H9 (cell line): ENCODE measurements at regions not wholly inside any gene's neighbourhood (a gene's known extent, or its start where the extent isn't known, plus 50 kb on each side); places are given as distances from the start of the nearest gene placed in this dataset.

ENCODE experiments used
- DNase-seq: peaks from one replicate; pipeline ENCODE4 v3.0.0-alpha.2; 2017
- H2AFZ ChIP-seq: one replicate; pipeline ENCODE4 v1.6.1; 2013; ENCODE audit warnings: mild to moderate bottlenecking, low read length, control low read depth, moderate library complexity
- H2AK5ac ChIP-seq: 2 replicates; pipeline ENCODE4 v1.6.1; 2013; ENCODE audit warnings: low read length, control low read depth, mixed read lengths; ENCODE audit not compliant: insufficient read length
- H2BK120ac ChIP-seq: one replicate; pipeline ENCODE4 v1.6.1; 2013; ENCODE audit warnings: low read depth, mild to moderate bottlenecking, low read length, control low read depth, inconsistent platforms; ENCODE audit not compliant: poor library complexity, severe bottlenecking
- H2BK12ac ChIP-seq: 2 replicates; pipeline ENCODE4 v1.6.1; 2013; ENCODE audit warnings: low read length, control low read depth, mixed read lengths, low read depth; ENCODE audit not compliant: insufficient read length
- H2BK15ac ChIP-seq: 2 replicates; pipeline ENCODE4 v1.6.1; 2013; ENCODE audit warnings: low read depth, low read length, control low read depth
- H2BK20ac ChIP-seq: one replicate; pipeline ENCODE4 v1.6.1; 2013; ENCODE audit warnings: low read depth, mild to moderate bottlenecking, low read length, control low read depth, inconsistent platforms; ENCODE audit not compliant: poor library complexity, severe bottlenecking
- H2BK5ac ChIP-seq: 2 replicates; pipeline ENCODE4 v1.6.1; 2013; ENCODE audit warnings: low read length, control low read depth, mixed read lengths; ENCODE audit not compliant: insufficient read length
- H3K14ac ChIP-seq: 2 replicates; pipeline ENCODE4 v1.6.1; 2013; ENCODE audit warnings: low read length, control low read depth; ENCODE audit not compliant: insufficient read depth
- H3K18ac ChIP-seq: 2 replicates; pipeline ENCODE4 v1.6.1; 2013; ENCODE audit warnings: low read depth, mild to moderate bottlenecking, mixed read lengths, low read length, control low read depth; ENCODE audit not compliant: insufficient read length
- H3K23ac ChIP-seq: 2 replicates; pipeline ENCODE4 v1.6.1; 2013; ENCODE audit warnings: low read length, control low read depth, mixed read lengths, low read depth; ENCODE audit not compliant: insufficient read length
- H3K23me2 ChIP-seq: 2 replicates; pipeline ENCODE4 v1.6.1; 2013; ENCODE audit warnings: low read depth, mild to moderate bottlenecking, mixed read lengths, low read length, control low read depth; ENCODE audit not compliant: insufficient read length, poor library complexity, severe bottlenecking
- H3K27ac ChIP-seq: 2 replicates; pipeline ENCODE4 v1.5.1; 2013; ENCODE audit warnings: low read length, control low read depth, mixed read lengths, low read depth; ENCODE audit not compliant: insufficient read length
- H3K27me3 ChIP-seq: 2 replicates; pipeline ENCODE4 v1.6.1; 2013; ENCODE audit warnings: low read length, control low read depth, inconsistent platforms; ENCODE audit not compliant: insufficient read depth
- H3K4ac ChIP-seq: 2 replicates; pipeline ENCODE4 v1.6.1; 2013; ENCODE audit warnings: low read depth, mild to moderate bottlenecking, control low read depth, inconsistent platforms, low read length, moderate library complexity
- H3K4me1 ChIP-seq: 2 replicates; pipeline ENCODE4 v1.6.1; 2013; ENCODE audit warnings: low read length, control low read depth, inconsistent platforms; ENCODE audit not compliant: insufficient read depth
- H3K4me2 ChIP-seq: 2 replicates; pipeline ENCODE4 v1.6.1; 2013; ENCODE audit warnings: low read length, control low read depth, mixed read lengths; ENCODE audit not compliant: insufficient read length, insufficient read depth
- H3K56ac ChIP-seq: 2 replicates; pipeline ENCODE4 v1.6.1; 2013; ENCODE audit warnings: low read depth, mild to moderate bottlenecking, mixed read lengths, low read length, control low read depth; ENCODE audit not compliant: insufficient read length
- H3K79me1 ChIP-seq: 2 replicates; pipeline ENCODE4 v1.6.1; 2013; ENCODE audit warnings: low read depth, mild to moderate bottlenecking, moderate library complexity, low read length, control low read depth, inconsistent platforms; ENCODE audit not compliant: insufficient read depth, poor library complexity, severe bottlenecking
- H3K79me2 ChIP-seq: 2 replicates; pipeline ENCODE4 v1.6.1; 2013; ENCODE audit warnings: low read length, control low read depth, inconsistent platforms; ENCODE audit not compliant: insufficient read depth
- H3K9ac ChIP-seq: 2 replicates; pipeline ENCODE4 v1.6.1; 2013; ENCODE audit warnings: low read length, control low read depth, mixed read lengths; ENCODE audit not compliant: insufficient read length; ENCODE audit errors: extremely low read depth
- H3K9me3 ChIP-seq: one replicate; pipeline ENCODE4 v1.6.1; 2013; ENCODE audit warnings: low read depth, low read length, inconsistent platforms; ENCODE audit not compliant: control insufficient read depth
- H3T11ph ChIP-seq: one replicate; pipeline ENCODE4 v1.6.1; 2013; ENCODE audit warnings: mild to moderate bottlenecking, low read length, control low read depth, inconsistent platforms
- H4K20me1 ChIP-seq: one replicate; pipeline ENCODE4 v1.6.1; 2013; ENCODE audit not compliant: control insufficient read depth, insufficient read length, insufficient read depth
- H4K5ac ChIP-seq: 2 replicates; pipeline ENCODE4 v1.6.1; 2013; ENCODE audit warnings: low read depth, mild to moderate bottlenecking, mixed read lengths, low read length, control low read depth; ENCODE audit not compliant: insufficient read length
- H4K8ac ChIP-seq: replicated peaks from 2 replicates; pipeline ENCODE4 v1.6.1; 2013; ENCODE audit warnings: low read length, control low read depth, mixed read lengths, low read depth; ENCODE audit not compliant: insufficient read length
- H4K91ac ChIP-seq: 2 replicates; pipeline ENCODE4 v1.6.1; 2013; ENCODE audit warnings: low read depth, mild to moderate bottlenecking, moderate library complexity, mixed read lengths, low read length, control low read depth; ENCODE audit not compliant: insufficient read length
- H3K27ac Mint-ChIP-seq, 3 experiments: 2 replicates in 2 of 3; 3 replicates in 1 of 3; pipeline ENCODE4 v1.8.0; 2020 to 2021; ENCODE audit warnings: mixed read lengths in 3 of 3, mild to moderate bottlenecking in 1 of 3, moderate library complexity in 1 of 3
- H3K27me3 Mint-ChIP-seq: 2 replicates; pipeline ENCODE4 v1.8.0; 2021; ENCODE audit warnings: low read depth, mild to moderate bottlenecking, moderate library complexity, mixed read lengths
- H3K36me3 Mint-ChIP-seq, 3 experiments: 2 replicates in 2 of 3; 3 replicates in 1 of 3; pipeline ENCODE4 v1.8.0; 2020 to 2021; ENCODE audit warnings: low read depth in 3 of 3, mixed read lengths in 3 of 3; ENCODE audit not compliant: insufficient read depth in 1 of 3
- H3K4me1 Mint-ChIP-seq, 2 experiments: 2 replicates each; pipeline ENCODE4 v1.8.0; 2020; ENCODE audit warnings: mixed read lengths in 2 of 2
- H3K4me3 Mint-ChIP-seq, 2 experiments: 2 replicates in 1 of 2; 3 replicates in 1 of 2; pipeline ENCODE4 v1.8.0; 2020 to 2021; ENCODE audit warnings: mild to moderate bottlenecking in 2 of 2, mixed read lengths in 2 of 2, moderate library complexity in 1 of 2
- H3K9me3 Mint-ChIP-seq, 2 experiments: 2 replicates in 1 of 2; 3 replicates in 1 of 2; pipeline ENCODE4 v1.8.0; 2020; ENCODE audit warnings: mild to moderate bottlenecking in 2 of 2, mixed read lengths in 2 of 2, moderate library complexity in 1 of 2
- CTCF ChIP-seq: fragments of 200-600 bp; sonication (generic); conservative IDR thresholded peaks from 3 replicates; pipeline ENCODE4 v1.8.0; 2021; ENCODE audit warnings: antibody characterized with exemption, mild to moderate bottlenecking
- WGBS: extraction: QIAGEN DNeasy Blood & Tissue Kit; methylation state at CpG from one replicate; pipeline ENCODE4 v1.1.7; 2013; ENCODE audit warnings: missing lambda C conversion rate, low lambda C conversion rate, mixed read lengths; ENCODE audit not compliant: insufficient read length; ENCODE audit errors: extremely low coverage; 5-methylcytosine and 5-hydroxymethylcytosine counted together

GRCh38 chr20:23241416-23241815 is 109.2 kb upstream of the NXT1 start:
- no peaks in the 10 kb centered on the region for H3K9me3 ChIP-seq
- no peak for DNase-seq
- Mint-ChIP-seq H3K36me3 (peaks cover 0 to 2% (median 0%) of the 10 kb centered on the region in 3 experiments; a peak in 2 of 7 replicates), H3K4me3 (no peak overlapping the region), H3K27ac (no peak overlapping the region), H3K4me1 (no peaks in the 10 kb centered on the region), H3K27me3 (peaks cover 30% of the 10 kb centered on the region), H3K9me3 (peaks cover 0 to 10% of the 10 kb centered on the region in 2 experiments; a peak in 4 of 5 replicates)
- H4K91ac ChIP-seq, result no peak overlapping the region
- no peaks in the 10 kb centered on the region for H4K20me1 ChIP-seq
- no peak overlapping the region for H4K5ac ChIP-seq
- H3K4ac ChIP-seq, result no peak overlapping the region
- H4K8ac ChIP-seq, result no peak overlapping the region
- H3K27me3 ChIP-seq, result no peaks in the 10 kb centered on the region
- H3K4me2 ChIP-seq, result no peak overlapping the region
- no peak overlapping the region for H2BK12ac ChIP-seq
- H3K79me1 ChIP-seq, result no peaks in the 10 kb centered on the region
- H2BK15ac ChIP-seq, result no peak overlapping the region
- H3K27ac ChIP-seq, result no peak overlapping the region
- no peak overlapping the region for H2BK20ac ChIP-seq
- H3K9ac ChIP-seq, result no peak overlapping the region
- H3K18ac ChIP-seq, result no peak overlapping the region
- no peak overlapping the region for H2BK5ac ChIP-seq
- no peaks in the 10 kb centered on the region for H3K79me2 ChIP-seq
- H3K14ac ChIP-seq, result no peak overlapping the region
- no peak for TF ChIP-seq CTCF
- WGBS, result no CpG with 5 or more reads among the region's 3 CpGs
- H3T11ph ChIP-seq, result no peak overlapping the region
- no peak overlapping the region for H3K23ac ChIP-seq
- H3K4me1 ChIP-seq, result no peaks in the 10 kb centered on the region
- no peak overlapping the region for H2BK120ac ChIP-seq
- H2AK5ac ChIP-seq, result no peak overlapping the region
- H2AFZ ChIP-seq, result no peak overlapping the region
- no peaks in the 10 kb centered on the region for H3K23me2 ChIP-seq
- no peak overlapping the region for H3K56ac ChIP-seq
